ENCODE measurements at regions not wholly inside any gene's neighbourhood (a gene's known extent, or its start where the extent isn't known, plus 50 kb on each side); places are given as distances from the start of the nearest gene placed in this dataset.

DNA sequence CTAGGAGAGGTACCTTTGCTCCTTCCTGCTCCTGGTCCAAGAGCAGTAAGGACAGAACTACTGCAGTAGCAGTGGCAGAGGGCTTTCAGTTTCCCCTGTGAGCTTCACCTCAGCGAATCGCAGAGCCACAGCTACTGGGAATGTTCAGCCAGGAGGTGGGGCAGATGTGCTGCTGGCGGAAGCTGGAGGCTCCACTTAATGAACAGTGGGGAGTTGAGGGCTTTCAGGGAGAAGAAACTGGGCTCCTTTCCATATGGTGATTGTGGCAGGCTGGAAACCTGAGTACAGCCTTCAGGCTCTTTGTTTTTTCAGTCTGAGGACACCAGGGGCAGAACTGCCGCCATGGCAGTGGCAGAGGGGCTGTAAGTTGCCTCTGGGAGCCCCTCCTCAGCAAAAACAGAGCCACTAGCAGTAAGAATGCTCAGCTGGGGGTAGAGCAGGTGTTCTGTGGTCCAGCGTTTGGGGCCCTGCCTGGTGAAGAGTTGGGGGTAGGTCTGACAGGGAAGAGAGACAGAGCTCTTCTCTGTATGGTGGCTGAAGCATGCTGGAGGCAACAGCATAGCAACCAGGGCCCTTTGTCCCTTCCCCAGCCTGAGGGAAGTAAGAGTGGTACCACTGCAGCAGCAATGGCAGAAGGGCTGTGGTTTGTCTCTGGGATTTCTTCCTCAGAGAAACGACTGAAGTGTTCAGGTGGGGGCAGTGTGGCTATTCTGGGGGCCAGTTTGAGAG lies 106.0 kb upstream of the GRXCR1 start:
- Mint-ChIP-seq H3K27ac (no peak overlapping the region), H3K36me3 (ENCODE audit: low read depth) (no peaks in the 10 kb centered on the region), H3K4me3 (no peak overlapping the region), H3K4me1 (ENCODE audit: low read depth) (no peaks in the 10 kb centered on the region), H3K9me3 (peaks cover 42% of the 10 kb centered on the region), H3K27me3 (ENCODE audit: insufficient read depth) (no peaks in the 10 kb centered on the region; the same call in 1 of the 2 replicates)
- no peak for DNase-seq
- TF ChIP-seq CTCF (IDR thresholded peaks at IDR 0.05): no peak

DNA sequence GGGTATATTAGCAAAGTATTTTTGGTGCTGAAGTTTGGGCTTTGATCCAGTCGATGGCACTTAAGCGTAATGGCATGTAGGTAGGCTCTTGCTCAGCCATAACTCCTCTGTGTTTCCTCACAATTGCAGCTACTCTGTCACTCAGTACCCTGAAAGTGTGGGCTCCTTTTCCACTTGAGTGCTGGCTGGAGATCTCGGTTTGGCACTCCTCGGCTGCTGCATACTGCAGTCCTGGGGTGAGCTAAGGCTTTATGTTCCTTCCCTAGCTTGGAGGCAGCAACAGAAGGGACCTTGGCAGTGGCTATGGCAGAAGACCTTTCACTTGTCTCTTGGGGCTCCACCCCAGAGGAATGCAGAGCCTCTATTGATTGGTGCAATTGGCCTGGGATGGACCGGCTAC lies 106.7 kb upstream of the GRXCR1 start:
- TF ChIP-seq CTCF (IDR thresholded peaks at IDR 0.05): no peak
- Mint-ChIP-seq H3K36me3 (ENCODE audit: low read depth) (no peaks in the 10 kb centered on the region), H3K9me3 (peaks cover 44% of the 10 kb centered on the region), H3K27me3 (ENCODE audit: insufficient read depth) (no peaks in the 10 kb centered on the region; the same call in 1 of the 2 replicates), H3K4me3 (no peak overlapping the region), H3K27ac (no peak overlapping the region), H3K4me1 (ENCODE audit: low read depth) (no peaks in the 10 kb centered on the region)
- no peak for DNase-seq

GRCh38 chr4:42781315-42781714 lies 111.2 kb upstream of the GRXCR1 start:
- Mint-ChIP-seq H3K27me3 (ENCODE audit: insufficient read depth) (no peaks in the 10 kb centered on the region; the same call in 1 of the 2 replicates), H3K4me1 (ENCODE audit: low read depth) (no peaks in the 10 kb centered on the region), H3K27ac (no peak overlapping the region), H3K36me3 (ENCODE audit: low read depth) (no peaks in the 10 kb centered on the region), H3K9me3 (peaks cover 26% of the 10 kb centered on the region), H3K4me3 (no peak overlapping the region)
- TF ChIP-seq CTCF (IDR thresholded peaks at IDR 0.05): no peak
- no peak for DNase-seq

- Mint-ChIP-seq H3K9me3 (peaks cover 13% of the 10 kb centered on the region; the same call in 1 of the 2 replicates), H3K4me1 (ENCODE audit: low read depth) (no peaks in the 10 kb centered on the region), H3K27me3 (ENCODE audit: insufficient read depth) (no peaks in the 10 kb centered on the region), H3K4me3 (no peak overlapping the region), H3K27ac (no peak overlapping the region), H3K36me3 (ENCODE audit: low read depth) (no peaks in the 10 kb centered on the region)
- no peak for TF ChIP-seq CTCF (IDR thresholded peaks at IDR 0.05)
- DNase-seq: no peak
Observed at GRCh38 chr4:42778349-42778748, 114.2 kb upstream of the GRXCR1 start.

DNA sequence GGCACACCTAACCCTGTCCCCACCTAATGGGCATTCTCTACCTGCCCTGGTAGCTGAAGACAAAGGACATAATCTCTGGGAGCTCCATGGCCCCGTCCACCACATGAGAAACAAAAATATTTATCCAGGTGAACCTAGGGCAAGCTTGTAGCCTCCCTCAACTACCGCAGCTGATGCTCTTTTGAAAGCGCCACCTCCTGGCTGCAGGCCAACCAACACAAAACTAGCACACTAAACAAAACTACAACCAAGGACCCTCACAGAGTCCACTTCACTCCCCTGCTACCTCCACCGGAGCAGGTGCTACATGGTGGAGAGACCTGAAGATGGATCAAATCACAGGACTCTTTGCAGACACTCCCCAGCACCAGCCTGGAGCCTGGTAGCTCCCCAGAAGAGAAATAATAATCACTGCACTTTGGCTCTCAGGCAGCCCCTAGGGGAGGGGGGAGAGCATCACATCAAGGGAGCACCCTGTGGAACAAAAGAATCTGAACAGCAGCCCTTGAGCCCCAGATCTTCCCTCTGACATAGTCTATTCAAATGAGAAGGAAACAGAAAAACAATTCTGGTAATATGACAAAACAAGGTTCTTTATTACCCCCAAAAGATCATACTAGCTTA lies 111.3 kb upstream of the ATP8A1 start:
- no peaks in the 10 kb centered on the region for H3K27me3 Mint-ChIP-seq (ENCODE audit: insufficient read depth)
- no peak overlapping the region for H3K27ac Mint-ChIP-seq
- H3K4me3 Mint-ChIP-seq: no peak overlapping the region
- TF ChIP-seq CTCF (IDR thresholded peaks at IDR 0.05): no peak
- no peak for DNase-seq
- no peaks in the 10 kb centered on the region for H3K4me1 Mint-ChIP-seq (ENCODE audit: low read depth)
- peaks cover 30% of the 10 kb centered on the region for H3K9me3 Mint-ChIP-seq
- no peaks in the 10 kb centered on the region for H3K36me3 Mint-ChIP-seq (ENCODE audit: low read depth)

Data from HFFc6 (cell line).